Transverse colon (tissue), 4 donors: ENCODE measurements at regions not wholly inside any gene's neighbourhood (a gene's known extent, or its start where the extent isn't known, plus 50 kb on each side); places are given as distances from the start of the nearest gene placed in this dataset.

ENCODE experiments used
- DNase-seq: peaks from one replicate; pipeline ENCODE4 v3.0.0-alpha.2; 2019
- H3K27ac ChIP-seq, 4 donors: fragments of 200-600 bp; sonication (generic); 2 replicates each; pipeline ENCODE4 v1.5.1; 2016 to 2018; ENCODE audit warnings: inconsistent platforms in 4 of 4
- H3K27me3 ChIP-seq: fragments of 200-600 bp; sonication (generic); 2 replicates; pipeline ENCODE4 v1.5.1; 2017; ENCODE audit warnings: inconsistent platforms
- H3K36me3 ChIP-seq, 4 donors: fragments of 200-600 bp; sonication (generic); 2 replicates each; pipeline ENCODE4 v1.5.1; 2017 to 2019; ENCODE audit warnings: inconsistent platforms in 4 of 4
- H3K4me1 ChIP-seq, 4 donors: fragments of 200-600 bp; sonication (generic); 2 replicates each; pipeline ENCODE4 v1.5.1; 2017 to 2020; ENCODE audit warnings: inconsistent platforms in 4 of 4
- H3K4me3 ChIP-seq, 4 donors: fragments of 200-600 bp; sonication (generic); 1 replicate in 1 of 4; 2 replicates in 3 of 4; pipeline versions ENCODE4 v1.5.1 to v1.6.1; 2017 to 2019; ENCODE audit warnings: inconsistent platforms in 4 of 4
- H3K9me3 ChIP-seq, 2 donors: fragments of 200-600 bp; sonication (generic); 2 replicates each; pipeline ENCODE4 v1.5.1; 2017 to 2019; ENCODE audit warnings: inconsistent platforms in 2 of 2
- EP300 ChIP-seq: sonication (generic); formaldehyde crosslinking; IDR thresholded peaks from one replicate; pipeline ENCODE4 v1.6.1; 2017; ENCODE audit warnings: antibody characterized with exemption, low read depth
- POLR2A ChIP-seq: fragments of 450-650 bp; IDR thresholded peaks from one replicate; pipeline ENCODE4 v1.6.1; 2016; ENCODE audit warnings: antibody characterized with exemption, mild to moderate bottlenecking, moderate library complexity
- POLR2AphosphoS5 ChIP-seq, 3 donors: sonication (generic); formaldehyde crosslinking; IDR thresholded peaks; one replicate each; pipeline ENCODE4 v1.6.1; 2016; ENCODE audit warnings: antibody characterized with exemption in 3 of 3
- WGBS, 2 donors: methylation state at CpG; one replicate each; pipeline ENCODE4 v1.1.5; 2018; ENCODE audit warnings: low coverage in 1 of 2; 5-methylcytosine and 5-hydroxymethylcytosine counted together
- in situ Hi-C, 4 donors: fragments of 200-750 bp; cut with MboI; loops; one replicate each; pipeline versions ENCODE4 v1.15.0 to v1.15.1; 2017; ENCODE audit warnings: low sequenced_read_pairs in 3 of 4, low pct_ligation_motif_present in 1 of 4, low pct_unique_long_range_greater_than_20kb in 1 of 4
- intact Hi-C: fragments of 100-400 bp; cut with DNase I; formaldehyde crosslinking; loops from one replicate; pipeline ENCODE4 v1.15.1; 2023; ENCODE audit warnings: low total_unique reads
- TF ChIP-seq, protein P1 (sequence below), 5 experiments: fragments of 200-600 bp in 3 of 5; fragments of 450-650 bp in 2 of 5; sonication (generic) in 3 of 5; IDR thresholded peaks; 1 replicate in 2 of 5; 2 replicates in 3 of 5; pipeline ENCODE4 v1.5.1; 2016 to 2017; ENCODE audit warnings: antibody characterized with exemption in 5 of 5, inconsistent platforms in 3 of 5, mild to moderate bottlenecking in 2 of 5, moderate library complexity in 1 of 5

DNA sequence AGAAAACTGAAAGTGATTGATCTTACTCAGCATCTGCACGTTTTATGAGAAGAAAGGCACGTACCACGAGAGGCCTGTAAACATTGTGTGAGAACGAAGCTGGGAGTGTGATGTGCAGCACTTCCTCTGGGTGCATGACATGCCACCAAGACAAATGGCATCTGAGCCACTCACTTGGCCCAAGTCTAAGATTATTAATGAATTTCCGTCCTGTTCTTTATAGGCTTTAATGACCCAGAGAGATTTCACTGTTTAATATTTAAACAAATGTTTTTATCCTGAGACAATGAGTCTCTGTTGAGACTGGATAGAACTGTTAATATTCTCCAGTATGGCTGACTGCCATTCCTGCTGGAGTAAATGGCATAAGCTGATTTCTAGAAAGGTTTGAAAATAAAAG is 172.6 kb upstream of the PHACTR1 start:
- no peak for DNase-seq
- H3K4me1 ChIP-seq: peaks cover 4 to 24% (median 19%) of the 10 kb centered on the region in 4 donors
- no peaks in the 10 kb centered on the region for H3K36me3 ChIP-seq
- no peak overlapping the region for H3K4me3 ChIP-seq
- H3K9me3 ChIP-seq: no peaks in the 10 kb centered on the region
- intact Hi-C loops: no loop called here
- TF ChIP-seq EP300 (no peak), POLR2AphosphoS5 (IDR thresholded peaks at IDR 0.05) (no peak), POLR2A (no peak)
- TF ChIP-seq, protein P1, sequence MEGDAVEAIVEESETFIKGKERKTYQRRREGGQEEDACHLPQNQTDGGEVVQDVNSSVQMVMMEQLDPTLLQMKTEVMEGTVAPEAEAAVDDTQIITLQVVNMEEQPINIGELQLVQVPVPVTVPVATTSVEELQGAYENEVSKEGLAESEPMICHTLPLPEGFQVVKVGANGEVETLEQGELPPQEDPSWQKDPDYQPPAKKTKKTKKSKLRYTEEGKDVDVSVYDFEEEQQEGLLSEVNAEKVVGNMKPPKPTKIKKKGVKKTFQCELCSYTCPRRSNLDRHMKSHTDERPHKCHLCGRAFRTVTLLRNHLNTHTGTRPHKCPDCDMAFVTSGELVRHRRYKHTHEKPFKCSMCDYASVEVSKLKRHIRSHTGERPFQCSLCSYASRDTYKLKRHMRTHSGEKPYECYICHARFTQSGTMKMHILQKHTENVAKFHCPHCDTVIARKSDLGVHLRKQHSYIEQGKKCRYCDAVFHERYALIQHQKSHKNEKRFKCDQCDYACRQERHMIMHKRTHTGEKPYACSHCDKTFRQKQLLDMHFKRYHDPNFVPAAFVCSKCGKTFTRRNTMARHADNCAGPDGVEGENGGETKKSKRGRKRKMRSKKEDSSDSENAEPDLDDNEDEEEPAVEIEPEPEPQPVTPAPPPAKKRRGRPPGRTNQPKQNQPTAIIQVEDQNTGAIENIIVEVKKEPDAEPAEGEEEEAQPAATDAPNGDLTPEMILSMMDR (IDR thresholded peaks at IDR 0.05): no peak
- H3K27me3 ChIP-seq: no peaks in the 10 kb centered on the region
- in situ Hi-C loops: no loop called here
- 13 to 28% methylated on average over 4 to 5 of the region's 5 CpGs for WGBS, 2 donors
- H3K27ac ChIP-seq: peak overlapping the region in 1 of 4 donors; percentile 60

GRCh38 chr6:12544821-12545565 is 171.6 kb upstream of the PHACTR1 start:
- Histone ChIP-seq H3K27me3 (no peaks in the 10 kb centered on the region), H3K27ac (peak overlapping the region in 2 of 4 donors; percentile 60 to 61), H3K36me3 (no peaks in the 10 kb centered on the region), H3K4me3 (no peak overlapping the region), H3K4me1 (peaks cover 4 to 24% (median 19%) of the 10 kb centered on the region in 4 donors), H3K9me3 (no peaks in the 10 kb centered on the region)
- DNase-seq: no peak
- TF ChIP-seq, protein P1 (IDR thresholded peaks at IDR 0.05): no peak
- TF ChIP-seq POLR2AphosphoS5 (IDR thresholded peaks at IDR 0.05) (no peak), POLR2A (no peak), EP300 (no peak)
- 37 to 51% methylated on average over 3 of the region's 3 CpGs for WGBS, 2 donors
- in situ Hi-C loops: no loop called here
- intact Hi-C loops: no loop called here

- H3K27me3 ChIP-seq: no peaks in the 10 kb centered on the region
- WGBS, 2 donors: 20 to 45% methylated on average over 1 to 2 of the region's 2 CpGs
- DNase-seq: no peak
- H3K4me1 ChIP-seq: peaks cover 4 to 24% (median 19%) of the 10 kb centered on the region in 4 donors
- in situ Hi-C loops (no loop called here), intact Hi-C loops (no loop called here)
- H3K9me3 ChIP-seq: no peaks in the 10 kb centered on the region
- no peaks in the 10 kb centered on the region for H3K36me3 ChIP-seq
- H3K4me3 ChIP-seq: no peak overlapping the region
- H3K27ac ChIP-seq: peak overlapping the region in 3 of 4 donors; percentile 3 to 61 (median 60)
- TF ChIP-seq POLR2AphosphoS5 (IDR thresholded peaks at IDR 0.05): peak in 2 of 3 donors; percentile 20 to 32
- no peak for TF ChIP-seq POLR2A
- no peak for TF ChIP-seq EP300
- TF ChIP-seq, protein P1 (IDR thresholded peaks at IDR 0.05): no peak
Measured at GRCh38 chr6:12545619-12546409, 170.8 kb upstream of the PHACTR1 start.

GRCh38 chr6:12546410-12547002 is 170.1 kb upstream of the PHACTR1 start:
- in situ Hi-C loops (no loop called here), intact Hi-C loops (no loop called here)
- TF ChIP-seq POLR2AphosphoS5 (IDR thresholded peaks at IDR 0.05): no peak
- Histone ChIP-seq H3K4me3 (no peak overlapping the region), H3K36me3 (no peaks in the 10 kb centered on the region), H3K4me1 (peaks cover 4 to 24% (median 19%) of the 10 kb centered on the region in 4 donors), H3K9me3 (no peaks in the 10 kb centered on the region), H3K27ac (peak overlapping the region in 3 of 4 donors; percentile 3 to 61 (median 22)), H3K27me3 (no peaks in the 10 kb centered on the region)
- DNase-seq: no peak
- WGBS, 2 donors: 66 to 72% methylated on average over 4 of the region's 4 CpGs
